Caco-2 (cell line): ENCODE measurements at regions not wholly inside any gene's neighbourhood (a gene's known extent, or its start where the extent isn't known, plus 50 kb on each side); places are given as distances from the start of the nearest gene placed in this dataset.

Source experiments
- BruUV-seq: library from RNA; stranded (reverse); fragments of 400-500 nt; replicated peaks from 2 replicates; lab custom pipeline; 2021; lab: Mats Ljungman, UMichigan
- CTCF ChIA-PET: fragments of 300-600 bp; sonication (Branson Sonifier 250); formaldehyde crosslinking; loops from one replicate; lab custom pipeline; 2022; ENCODE audit warnings: antibody characterized with exemption; lab: Charles Lee
- POLR2A ChIA-PET: fragments of 300-600 bp; sonication (Branson Sonifier 250); formaldehyde crosslinking; loops from one replicate; lab custom pipeline; 2022; ENCODE audit warnings: antibody characterized with exemption; lab: Charles Lee
- DNase-seq, 2 experiments: peaks; one replicate each; pipeline versions ENCODE4 v3.0.0 to v3.0.0-alpha.2; 2020 to 2022
- H3K27me3 ChIP-seq: replicated peaks from 2 replicates; pipeline ENCODE4 v1.6.0; 2011; ENCODE audit warnings: low read length; ENCODE audit not compliant: control insufficient read depth, insufficient read depth
- H3K36me3 ChIP-seq: 2 replicates; pipeline ENCODE4 v1.5.1; 2011; ENCODE audit warnings: low read length; ENCODE audit not compliant: control insufficient read depth, insufficient read depth
- H3K4me1 ChIP-seq: fragments of 250-450 bp; sonication (Bioruptor Pico); 2 replicates; pipeline ENCODE4 v1.5.1; 2020; ENCODE audit warnings: mild to moderate bottlenecking
- H3K4me3 ChIP-seq: 2 replicates; pipeline ENCODE4 v1.5.1; 2011; ENCODE audit warnings: low read depth, mild to moderate bottlenecking, control low read depth, low read length
- H3K9me3 ChIP-seq: fragments of 250-450 bp; sonication (Bioruptor Pico); 2 replicates; pipeline ENCODE4 v1.5.1; 2020; ENCODE audit warnings: mild to moderate bottlenecking, moderate library complexity
- H3K27ac Mint-ChIP-seq: one replicate; pipeline ENCODE4 v1.8.0; 2022; ENCODE audit warnings: mixed read lengths; ENCODE audit not compliant: unreplicated experiment
- H3K27me3 Mint-ChIP-seq: one replicate; pipeline ENCODE4 v1.8.0; 2022; ENCODE audit warnings: mixed read lengths; ENCODE audit not compliant: insufficient read depth, unreplicated experiment
- H3K36me3 Mint-ChIP-seq: one replicate; pipeline ENCODE4 v1.8.0; 2022; ENCODE audit warnings: mild to moderate bottlenecking, mixed read lengths; ENCODE audit not compliant: insufficient read depth, unreplicated experiment
- H3K4me1 Mint-ChIP-seq: one replicate; pipeline ENCODE4 v1.8.0; 2022; ENCODE audit warnings: low read depth, mixed read lengths; ENCODE audit not compliant: unreplicated experiment
- H3K4me3 Mint-ChIP-seq: one replicate; pipeline ENCODE4 v1.8.0; 2022; ENCODE audit warnings: mild to moderate bottlenecking, moderate library complexity, mixed read lengths; ENCODE audit not compliant: unreplicated experiment
- H3K9me3 Mint-ChIP-seq: one replicate; pipeline ENCODE4 v1.8.0; 2022; ENCODE audit warnings: mixed read lengths; ENCODE audit not compliant: unreplicated experiment
- intact Hi-C: fragments of 100-400 bp; cut with micrococcal nuclease; formaldehyde crosslinking; loops from one replicate; pipeline ENCODE4 v1.10.0; 2022; ENCODE audit not compliant: unreplicated experiment
- TF ChIP-seq, protein P1 (sequence below), 2 experiments: fragments of 200-600 bp in 1 of 2; IDR thresholded peaks; 1 replicate in 1 of 2; 2 replicates in 1 of 2; pipeline versions ENCODE4 v1.5.1 to v1.8.0; 2011 to 2022; ENCODE audit warnings: antibody characterized with exemption in 1 of 2, control low read depth in 1 of 2, inconsistent platforms in 1 of 2, low read depth in 1 of 2, low read length in 1 of 2, mild to moderate bottlenecking in 1 of 2, moderate library complexity in 1 of 2; ENCODE audit not compliant: insufficient read depth in 1 of 2, severe bottlenecking in 1 of 2, unreplicated experiment in 1 of 2

- CTCF ChIA-PET = interaction anchor here (0.7 to 1.4 kb wide), 2 partner anchors 30 to 347 kb away, joined by 3 to 4 read pairs; no protein-coding TSS in a partner anchor
- H3K27me3 Mint-ChIP-seq = no peaks in the 10 kb centered on the region
- no peaks in the 10 kb centered on the region for H3K9me3 Mint-ChIP-seq
- TF ChIP-seq, protein P1, sequence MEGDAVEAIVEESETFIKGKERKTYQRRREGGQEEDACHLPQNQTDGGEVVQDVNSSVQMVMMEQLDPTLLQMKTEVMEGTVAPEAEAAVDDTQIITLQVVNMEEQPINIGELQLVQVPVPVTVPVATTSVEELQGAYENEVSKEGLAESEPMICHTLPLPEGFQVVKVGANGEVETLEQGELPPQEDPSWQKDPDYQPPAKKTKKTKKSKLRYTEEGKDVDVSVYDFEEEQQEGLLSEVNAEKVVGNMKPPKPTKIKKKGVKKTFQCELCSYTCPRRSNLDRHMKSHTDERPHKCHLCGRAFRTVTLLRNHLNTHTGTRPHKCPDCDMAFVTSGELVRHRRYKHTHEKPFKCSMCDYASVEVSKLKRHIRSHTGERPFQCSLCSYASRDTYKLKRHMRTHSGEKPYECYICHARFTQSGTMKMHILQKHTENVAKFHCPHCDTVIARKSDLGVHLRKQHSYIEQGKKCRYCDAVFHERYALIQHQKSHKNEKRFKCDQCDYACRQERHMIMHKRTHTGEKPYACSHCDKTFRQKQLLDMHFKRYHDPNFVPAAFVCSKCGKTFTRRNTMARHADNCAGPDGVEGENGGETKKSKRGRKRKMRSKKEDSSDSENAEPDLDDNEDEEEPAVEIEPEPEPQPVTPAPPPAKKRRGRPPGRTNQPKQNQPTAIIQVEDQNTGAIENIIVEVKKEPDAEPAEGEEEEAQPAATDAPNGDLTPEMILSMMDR (IDR thresholded peaks at IDR 0.05; ENCODE audit: insufficient read depth in 1 of 2, low read depth in 1 of 2, low read length in 1 of 2, severe bottlenecking in 1 of 2, unreplicated experiment in 1 of 2) = no peak
- Histone ChIP-seq H3K9me3 (no peaks in the 10 kb centered on the region), H3K4me3 (peak overlapping the region; percentile 36), H3K4me1 (peaks cover 55% of the 10 kb centered on the region), H3K36me3 (no peaks in the 10 kb centered on the region), H3K27me3 (no peaks in the 10 kb centered on the region)
- no peak for DNase-seq
- POLR2A ChIA-PET = interaction anchor here (0.6 to 2.9 kb wide), 7 partner anchors 10 to 475 kb away, joined by 3 to 12 read pairs (median 4); no protein-coding TSS in a partner anchor
- peaks cover 51% of the 10 kb centered on the region for H3K4me1 Mint-ChIP-seq
- peaks cover 32% of the 10 kb centered on the region for H3K36me3 Mint-ChIP-seq
- intact Hi-C loops = loop anchor here (5.0 kb wide), 1 partner anchor 313 kb away; the partner anchor contains the start of gene IER5L
- no TSS peak for BruUV-seq
- H3K4me3 Mint-ChIP-seq = peak overlapping the region; percentile 78
- peak overlapping the region; percentile 92 for H3K27ac Mint-ChIP-seq
These were observed 130.9 kb downstream of the C9orf50 start for GRCh38 chr9:129489838-129490582.

DNA sequence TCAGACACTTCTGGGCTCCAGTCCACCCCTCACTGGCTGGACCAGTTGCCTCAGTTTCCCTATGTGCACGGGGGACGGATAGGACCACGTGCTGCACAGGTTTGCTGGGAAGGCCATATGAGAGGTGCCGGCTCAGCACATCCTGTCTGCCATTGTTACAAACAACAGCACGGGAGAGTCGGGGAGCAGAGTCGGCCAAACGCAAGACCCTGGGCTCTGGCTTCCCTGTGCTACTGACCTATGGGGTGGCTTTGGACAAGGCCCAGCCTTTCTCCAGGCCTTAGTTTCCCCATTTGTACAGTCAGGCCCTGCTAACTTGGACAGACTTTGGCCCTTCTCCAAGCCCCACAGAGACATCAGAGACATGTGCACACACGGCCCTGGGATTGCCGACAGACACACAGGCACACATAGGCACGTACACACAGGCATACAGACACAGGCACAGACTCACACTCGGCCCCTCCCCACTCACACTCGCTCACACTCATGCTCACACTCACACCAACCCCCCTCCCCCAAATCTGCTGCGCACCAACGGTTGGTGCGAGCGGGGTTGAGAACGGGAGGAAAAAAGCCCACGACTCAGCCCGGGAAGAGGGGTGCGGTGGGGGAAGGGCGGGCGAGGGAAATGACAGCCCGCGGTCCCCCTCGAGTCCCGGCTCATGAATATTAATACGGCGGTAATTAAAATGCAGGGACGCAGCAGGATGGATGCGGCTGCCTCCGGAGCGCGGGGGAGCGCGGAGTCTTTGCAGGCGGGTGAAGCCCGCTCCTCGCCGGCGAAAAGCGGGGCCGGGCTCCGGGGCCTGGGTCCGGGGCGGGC, 133.0 kb downstream of the C9orf50 start:
- peaks cover 57% of the 10 kb centered on the region for H3K4me1 ChIP-seq

More for the DNA sequence above, 133.0 kb downstream of the C9orf50 start:
- CTCF ChIA-PET = no interaction called here
- H3K36me3 Mint-ChIP-seq = peaks cover 22% of the 10 kb centered on the region
- no peaks in the 10 kb centered on the region for H3K27me3 ChIP-seq
- DNase-seq = peak in 1 of 2 experiments; percentile 41
- peaks cover 52% of the 10 kb centered on the region for H3K4me1 Mint-ChIP-seq
- POLR2A ChIA-PET = no interaction called here
- TF ChIP-seq, protein P1 (IDR thresholded peaks at IDR 0.05; ENCODE audit: insufficient read depth in 1 of 2, low read depth in 1 of 2, low read length in 1 of 2, severe bottlenecking in 1 of 2, unreplicated experiment in 1 of 2) = no peak
- peak overlapping the region; percentile 78 for H3K4me3 Mint-ChIP-seq
- no peaks in the 10 kb centered on the region for H3K36me3 ChIP-seq
- H3K4me3 ChIP-seq = peak overlapping the region; percentile 36
- peak overlapping the region; percentile 92 for H3K27ac Mint-ChIP-seq
- intact Hi-C loops = loop anchor here (1.0 to 5.0 kb wide), 2 partner anchors 8 to 311 kb away; partner anchors contain the start of gene IER5L
- H3K9me3 Mint-ChIP-seq = no peaks in the 10 kb centered on the region
- H3K9me3 ChIP-seq = no peaks in the 10 kb centered on the region
- BruUV-seq = TSS peak; percentile 73
- no peaks in the 10 kb centered on the region for H3K27me3 Mint-ChIP-seq
